Stimulated activated memory B cell treated with anti-CD40 and anti-IgM and Interleukin-4, amounts not matched to agents 10 μg/mL and 1 μg/mL and 100 μg/mL, for 72 hours (primary cell): ENCODE measurements at regions not wholly inside any gene's neighbourhood (a gene's known extent, or its start where the extent isn't known, plus 50 kb on each side); places are given as distances from the start of the nearest gene placed in this dataset.
"Not testable (repeated sequence)": the region's sequence is repeated elsewhere in the genome, so short reads cannot be mapped to it uniquely, and the experiment has no call there.

Experiments
- ATAC-seq: fragments of 150-1000 bp; cut with Tn5 transposase; 2 replicates; pipeline ENCODE4 v1.10.0; 2021
- H3K27ac Mint-ChIP-seq: one replicate; pipeline ENCODE4 v1.8.0; 2022; ENCODE audit warnings: mild to moderate bottlenecking, mixed read lengths
- H3K27me3 Mint-ChIP-seq: one replicate; pipeline ENCODE4 v1.8.0; 2022; ENCODE audit warnings: mixed read lengths
- H3K36me3 Mint-ChIP-seq: one replicate; pipeline ENCODE4 v1.8.0; 2022; ENCODE audit warnings: mixed read lengths
- H3K4me1 Mint-ChIP-seq: one replicate; pipeline ENCODE4 v1.8.0; 2022; ENCODE audit warnings: mixed read lengths
- H3K4me3 Mint-ChIP-seq: one replicate; pipeline ENCODE4 v1.8.0; 2022; ENCODE audit warnings: mild to moderate bottlenecking, moderate library complexity, mixed read lengths
- H3K9me3 Mint-ChIP-seq: one replicate; pipeline ENCODE4 v1.8.0; 2022; ENCODE audit warnings: mixed read lengths

DNA sequence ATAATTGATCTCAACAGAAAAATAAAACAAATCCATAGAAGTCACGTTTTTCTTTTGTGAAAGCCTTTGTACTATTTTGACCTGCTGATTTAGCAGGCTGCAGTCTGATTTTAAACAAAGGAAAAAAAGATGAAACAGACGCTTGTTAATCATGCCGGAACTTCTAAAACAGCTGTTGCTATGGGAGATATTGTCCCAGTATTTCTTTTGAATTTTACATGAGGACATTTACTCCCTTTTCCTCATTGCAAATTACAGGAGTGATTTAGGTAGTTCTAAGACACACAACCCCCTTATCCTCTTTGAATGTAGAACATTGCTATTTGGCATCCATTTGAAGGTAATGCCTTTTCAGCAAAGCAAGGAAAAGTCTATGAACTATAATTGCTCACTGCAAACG, 416.1 kb downstream of the BCKDHB start:
- Mint-ChIP-seq H3K4me1 (no peaks in the 10 kb centered on the region), H3K27ac (no peak overlapping the region), H3K4me3 (no peak overlapping the region), H3K9me3 (no peaks in the 10 kb centered on the region), H3K36me3 (no peaks in the 10 kb centered on the region), H3K27me3 (no peaks in the 10 kb centered on the region)
- ATAC-seq: no peak

DNA sequence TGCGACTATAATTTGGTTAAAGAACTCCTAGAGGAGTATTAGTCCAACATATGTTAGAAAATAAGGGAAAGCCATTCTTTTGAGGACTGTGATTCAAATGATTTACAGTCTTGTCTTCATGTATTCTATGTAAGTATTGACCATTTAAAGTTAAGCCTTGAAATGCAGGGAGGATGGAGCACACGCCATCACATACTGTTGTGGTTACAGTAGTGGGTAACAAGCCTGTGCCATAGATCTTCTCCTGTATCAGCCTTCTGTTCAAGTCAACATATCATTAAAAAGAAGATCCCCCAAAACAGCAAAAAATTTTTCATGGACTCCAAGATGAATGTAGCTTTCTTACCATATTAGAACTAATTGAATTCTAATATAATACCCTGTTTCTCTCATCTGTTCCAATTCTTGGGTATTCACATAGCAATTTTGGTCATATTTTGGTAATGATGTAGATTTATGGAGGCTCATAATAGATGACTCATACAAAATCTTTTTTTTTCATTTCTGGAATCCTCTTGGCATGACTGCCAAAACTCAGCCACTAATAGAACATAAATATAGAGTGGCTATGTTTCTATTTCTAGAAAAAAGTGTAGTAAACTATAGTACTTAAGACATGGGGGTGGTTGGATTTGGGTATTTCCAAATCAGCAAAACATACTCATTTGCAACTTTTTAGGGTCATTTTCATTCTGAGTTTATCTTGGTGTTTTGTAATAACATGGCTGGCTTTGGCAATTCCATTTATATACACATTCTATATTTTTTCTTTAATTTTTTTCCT, 413.5 kb downstream of the BCKDHB start:
- no peaks in the 10 kb centered on the region for H3K36me3 Mint-ChIP-seq
- no peak for ATAC-seq

GRCh38 chr6:80517525-80517924, 411.1 kb downstream of the BCKDHB start:
- Mint-ChIP-seq H3K4me3 (no peak overlapping the region), H3K9me3 (no peaks in the 10 kb centered on the region), H3K36me3 (no peaks in the 10 kb centered on the region), H3K4me1 (no peaks in the 10 kb centered on the region), H3K27me3 (no peaks in the 10 kb centered on the region), H3K27ac (no peak overlapping the region)
- ATAC-seq: no peak

More for the DNA sequence above, 413.5 kb downstream of the BCKDHB start:
- H3K27me3 Mint-ChIP-seq: no peaks in the 10 kb centered on the region
- no peak overlapping the region for H3K27ac Mint-ChIP-seq
- no peak overlapping the region for H3K4me3 Mint-ChIP-seq
- H3K4me1 Mint-ChIP-seq: no peaks in the 10 kb centered on the region
- no peaks in the 10 kb centered on the region for H3K9me3 Mint-ChIP-seq

DNA sequence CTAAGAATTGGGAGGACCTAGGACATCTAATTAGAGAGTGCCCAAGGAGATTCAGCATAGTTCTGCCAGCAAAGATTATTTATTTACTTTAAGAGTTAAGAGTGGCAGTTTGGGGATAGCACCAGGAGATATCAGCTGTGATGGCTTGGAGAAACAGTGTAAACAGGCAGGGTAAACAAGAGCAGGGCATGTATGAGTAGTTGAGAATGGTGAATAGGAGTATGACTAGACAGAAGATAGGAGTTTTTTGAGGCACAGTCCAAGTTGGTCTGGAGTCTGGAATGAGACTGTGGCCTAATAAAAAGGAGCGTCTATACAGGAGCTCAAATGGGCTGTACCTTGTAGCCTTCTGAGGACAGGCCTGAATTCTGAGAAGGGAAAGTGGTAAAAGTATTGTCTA, 404.1 kb downstream of the BCKDHB start:
- H3K9me3 Mint-ChIP-seq, H3K36me3 Mint-ChIP-seq, H3K27ac Mint-ChIP-seq, H3K27me3 Mint-ChIP-seq, ATAC-seq, H3K4me1 Mint-ChIP-seq, H3K4me3 Mint-ChIP-seq: not testable (repeated sequence)

- Mint-ChIP-seq H3K4me3 (no peak overlapping the region), H3K4me1 (no peaks in the 10 kb centered on the region), H3K27ac (no peak overlapping the region), H3K27me3 (no peaks in the 10 kb centered on the region), H3K36me3 (no peaks in the 10 kb centered on the region), H3K9me3 (no peaks in the 10 kb centered on the region)
- ATAC-seq: no peak
Measured at GRCh38 chr6:80508885-80509630, 402.6 kb downstream of the BCKDHB start.

DNA sequence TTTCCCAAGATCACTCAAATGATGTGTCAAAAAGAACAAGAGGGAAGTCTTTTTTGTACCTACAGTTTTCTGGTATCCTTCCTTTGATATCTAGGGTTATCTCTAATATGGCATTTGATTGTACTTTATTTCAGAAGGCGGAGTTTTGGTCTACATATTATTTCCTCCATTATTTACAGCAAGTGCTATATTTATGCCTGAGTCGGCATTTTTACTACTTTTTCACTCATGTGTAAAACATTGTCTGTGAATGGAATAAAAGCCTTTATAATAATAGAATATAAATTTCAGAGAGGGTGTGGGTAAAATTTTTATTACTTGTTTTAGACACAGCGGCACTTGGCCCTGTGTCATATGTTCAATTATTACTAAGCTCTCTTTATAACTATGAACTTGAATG, 398.4 kb downstream of the BCKDHB start:
- Mint-ChIP-seq H3K36me3 (no peaks in the 10 kb centered on the region), H3K4me1 (no peaks in the 10 kb centered on the region), H3K27me3 (peaks cover 7% of the 10 kb centered on the region), H3K27ac (no peak overlapping the region), H3K9me3 (no peaks in the 10 kb centered on the region), H3K4me3 (no peak overlapping the region)
- no peak for ATAC-seq

DNA sequence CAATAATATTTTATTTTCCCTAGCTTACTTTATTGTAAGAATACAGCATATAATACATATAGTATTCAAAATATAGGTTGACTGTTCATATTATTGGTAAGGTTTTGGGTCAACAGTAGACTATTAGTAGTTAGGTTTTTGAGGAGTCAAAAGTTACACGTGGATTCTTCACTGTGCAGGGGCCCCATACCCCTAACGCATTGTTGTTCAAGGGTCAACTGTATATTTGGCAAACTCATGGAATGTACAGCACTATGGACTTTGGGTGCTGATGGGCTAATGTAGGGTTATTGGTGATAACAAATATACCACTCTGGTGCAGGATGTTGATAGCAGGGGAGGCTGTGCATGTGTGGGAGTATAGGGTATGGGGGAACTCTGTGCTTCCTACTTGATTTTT, 397.2 kb downstream of the BCKDHB start:
- Mint-ChIP-seq H3K27ac (no peak overlapping the region), H3K4me1 (no peaks in the 10 kb centered on the region), H3K9me3 (no peaks in the 10 kb centered on the region), H3K36me3 (no peaks in the 10 kb centered on the region), H3K27me3 (peaks cover 10% of the 10 kb centered on the region), H3K4me3 (no peak overlapping the region)
- peak; percentile 39 for ATAC-seq

GRCh38 chr6:80502871-80503270, 396.4 kb downstream of the BCKDHB start:
- H3K9me3 Mint-ChIP-seq: no peaks in the 10 kb centered on the region
- H3K27ac Mint-ChIP-seq: no peak overlapping the region
- peaks cover 10% of the 10 kb centered on the region for H3K27me3 Mint-ChIP-seq
- H3K36me3 Mint-ChIP-seq: no peaks in the 10 kb centered on the region
- no peak for ATAC-seq
- no peaks in the 10 kb centered on the region for H3K4me1 Mint-ChIP-seq
- no peak overlapping the region for H3K4me3 Mint-ChIP-seq

DNA sequence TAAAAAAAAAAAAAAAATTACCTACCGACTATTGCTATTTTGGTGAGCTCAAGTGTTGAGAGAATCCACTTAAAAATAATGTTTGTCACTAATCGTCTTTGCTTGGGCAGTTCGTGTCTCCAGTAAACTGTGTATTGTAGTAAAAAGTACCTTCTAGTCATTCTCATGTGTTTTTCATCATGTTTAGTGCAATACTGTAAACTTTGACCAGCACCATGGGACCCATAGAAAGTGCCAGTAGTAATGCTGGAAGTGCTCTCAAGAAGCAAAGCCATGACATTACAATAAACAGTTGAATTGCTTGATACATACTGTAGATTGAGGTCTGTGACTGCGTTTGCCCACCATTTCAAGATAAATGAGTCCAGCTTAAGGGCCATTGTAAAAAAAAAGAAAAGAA, 395.2 kb downstream of the BCKDHB start:
- no peaks in the 10 kb centered on the region for H3K4me1 Mint-ChIP-seq
- peaks cover 3% of the 10 kb centered on the region for H3K9me3 Mint-ChIP-seq
- H3K27me3 Mint-ChIP-seq: peaks cover 10% of the 10 kb centered on the region
- H3K27ac Mint-ChIP-seq: no peak overlapping the region
- H3K36me3 Mint-ChIP-seq: no peaks in the 10 kb centered on the region
- ATAC-seq: no peak
- no peak overlapping the region for H3K4me3 Mint-ChIP-seq

- H3K27me3 Mint-ChIP-seq, ATAC-seq, H3K9me3 Mint-ChIP-seq, H3K36me3 Mint-ChIP-seq, H3K4me3 Mint-ChIP-seq, H3K4me1 Mint-ChIP-seq, H3K27ac Mint-ChIP-seq: not testable (repeated sequence)
Measured at GRCh38 chr6:80497696-80498486, 391.4 kb downstream of the BCKDHB start.

- no peak for ATAC-seq
- no peaks in the 10 kb centered on the region for H3K27me3 Mint-ChIP-seq
- H3K9me3 Mint-ChIP-seq: peaks cover 3% of the 10 kb centered on the region
- no peak overlapping the region for H3K4me3 Mint-ChIP-seq
- no peak overlapping the region for H3K27ac Mint-ChIP-seq
- H3K4me1 Mint-ChIP-seq: no peaks in the 10 kb centered on the region
- H3K36me3 Mint-ChIP-seq: no peaks in the 10 kb centered on the region
Measured at GRCh38 chr6:80489911-80490635, 383.6 kb downstream of the BCKDHB start.

- Mint-ChIP-seq H3K36me3 (no peaks in the 10 kb centered on the region), H3K27ac (no peak overlapping the region), H3K4me1 (no peaks in the 10 kb centered on the region), H3K9me3 (peaks cover 3% of the 10 kb centered on the region), H3K27me3 (no peaks in the 10 kb centered on the region), H3K4me3 (no peak overlapping the region)
- no peak for ATAC-seq
Measured at GRCh38 chr6:80488190-80488589, 381.7 kb downstream of the BCKDHB start.

GRCh38 chr6:80485494-80485893, 379.0 kb downstream of the BCKDHB start:
- H3K27ac Mint-ChIP-seq, H3K27me3 Mint-ChIP-seq, H3K4me3 Mint-ChIP-seq, H3K9me3 Mint-ChIP-seq, H3K36me3 Mint-ChIP-seq, H3K4me1 Mint-ChIP-seq, ATAC-seq: not testable (repeated sequence)

GRCh38 chr6:80482056-80482455, 375.6 kb downstream of the BCKDHB start:
- Mint-ChIP-seq H3K36me3 (no peaks in the 10 kb centered on the region), H3K27ac (no peak overlapping the region), H3K27me3 (no peaks in the 10 kb centered on the region), H3K4me3 (no peak overlapping the region), H3K9me3 (no peaks in the 10 kb centered on the region), H3K4me1 (peaks cover 7% of the 10 kb centered on the region)
- peak; percentile 36 for ATAC-seq
